H1 (cell line): ENCODE measurements at regions not wholly inside any gene's neighbourhood (a gene's known extent, or its start where the extent isn't known, plus 50 kb on each side); places are given as distances from the start of the nearest gene placed in this dataset.

Source experiments
- CTCF ChIA-PET: fragments of 300-600 bp; sonication (Branson Sonifier 250); formaldehyde crosslinking; loops from one replicate; lab custom pipeline; 2021; ENCODE audit not compliant: partially characterized antibody; lab: Charles Lee
- POLR2A ChIA-PET: fragments of 300-600 bp; sonication (Branson Sonifier 250); formaldehyde crosslinking; loops from one replicate; lab custom pipeline; 2021; ENCODE audit warnings: inconsistent platforms; ENCODE audit not compliant: partially characterized antibody; lab: Charles Lee
- DNase-seq, 2 experiments: peaks; one replicate each; pipeline versions ENCODE4 v3.0.0 to v3.0.0-alpha.2; 2010 to 2022; ENCODE audit warnings: low spot score in 2 of 2, low read depth in 1 of 2, mixed read lengths in 1 of 2
- FAIRE-seq: peaks from 2 replicates; lab custom pipeline; 2011; peaks lifted over from hg19 to GRCh38; lab: Jason Lieb, UNC
- H2AFZ ChIP-seq: 2 replicates; pipeline ENCODE4 v1.8.1; 2012; ENCODE audit warnings: low read length, inconsistent platforms
- H2AK5ac ChIP-seq: 2 replicates; pipeline ENCODE4 v1.6.1; 2013; ENCODE audit warnings: low read depth, low read length
- H2BK120ac ChIP-seq: replicated peaks from 2 replicates; pipeline ENCODE3; 2013; ENCODE audit warnings: low read depth, low read length, inconsistent platforms
- H2BK12ac ChIP-seq: 2 replicates; pipeline ENCODE4 v1.6.1; 2013; ENCODE audit warnings: low read depth, low read length
- H2BK15ac ChIP-seq: 2 replicates; pipeline ENCODE4 v1.6.1; 2013; ENCODE audit warnings: low read length
- H2BK20ac ChIP-seq: 2 replicates; pipeline ENCODE4 v1.6.1; 2013; ENCODE audit warnings: low read length
- H2BK5ac ChIP-seq: 2 replicates; pipeline ENCODE4 v1.6.1; 2013; ENCODE audit warnings: low read depth, low read length
- H3K14ac ChIP-seq: 2 replicates; pipeline ENCODE4 v1.6.1; 2013; ENCODE audit warnings: inconsistent platforms; ENCODE audit not compliant: insufficient read length
- H3K18ac ChIP-seq: 2 replicates; pipeline ENCODE4 v1.6.1; 2013; ENCODE audit warnings: low read length; ENCODE audit errors: extremely low read depth
- H3K23ac ChIP-seq: 2 replicates; pipeline ENCODE4 v1.6.1; 2013; ENCODE audit warnings: inconsistent platforms; ENCODE audit not compliant: insufficient read length
- H3K23me2 ChIP-seq: 2 replicates; pipeline ENCODE4 v1.6.1; 2013; ENCODE audit warnings: low read depth, low read length
- H3K27ac ChIP-seq: 2 replicates; pipeline ENCODE4 v1.6.1; 2011; ENCODE audit warnings: low read depth, low read length, inconsistent platforms
- H3K27me3 ChIP-seq, 4 experiments: replicated peaks in 1 of 4; 1 replicate in 1 of 4; 2 replicates in 3 of 4; pipeline versions ENCODE4 v1.6.1 to v1.8.1; 2011 to 2013; ENCODE audit warnings: low read length in 3 of 4, mild to moderate bottlenecking in 3 of 4, inconsistent platforms in 2 of 4, mixed read lengths in 2 of 4, moderate library complexity in 1 of 4; ENCODE audit not compliant: control insufficient read depth in 3 of 4, insufficient read depth in 3 of 4; ENCODE audit errors: extremely low read depth in 1 of 4
- H3K36me3 ChIP-seq, 4 experiments: 2 replicates each; pipeline versions ENCODE4 v1.6.1 to v1.8.1; 2011 to 2013; ENCODE audit warnings: mild to moderate bottlenecking in 4 of 4, low read length in 3 of 4, moderate library complexity in 2 of 4, control low read depth in 1 of 4, inconsistent platforms in 1 of 4; ENCODE audit not compliant: insufficient read depth in 4 of 4, control insufficient read depth in 2 of 4
- H3K4ac ChIP-seq: replicated peaks from 2 replicates; pipeline ENCODE3; 2013; ENCODE audit warnings: low read length, low read depth, mixed read lengths, inconsistent platforms; ENCODE audit not compliant: insufficient read length
- H3K4me1 ChIP-seq, 4 experiments: replicated peaks in 1 of 4; 1 replicate in 1 of 4; 2 replicates in 3 of 4; pipeline versions ENCODE4 v1.6.1 to v1.8.1; 2011 to 2013; ENCODE audit warnings: low read length in 3 of 4, inconsistent platforms in 2 of 4, mixed read lengths in 1 of 4; ENCODE audit not compliant: insufficient read depth in 4 of 4, control insufficient read depth in 3 of 4
- H3K4me2 ChIP-seq, 2 experiments: 2 replicates each; pipeline versions ENCODE4 v1.6.1 to v1.8.1; 2011 to 2013; ENCODE audit warnings: low read depth in 2 of 2, low read length in 2 of 2, control low read depth in 1 of 2, inconsistent platforms in 1 of 2, mild to moderate bottlenecking in 1 of 2; ENCODE audit not compliant: insufficient read depth in 1 of 2
- H3K4me3 ChIP-seq, 4 experiments: fragments of 200-600, 300-600 bp in 1 of 4; sonication (generic), shearing (Covaris generic), sonication (Bioruptor Twin) in 1 of 4; 2 replicates each; pipeline versions ENCODE4 v1.5.1 to v1.8.1; 2011 to 2016; ENCODE audit warnings: low read length in 4 of 4, low read depth in 3 of 4, control low read depth in 2 of 4, inconsistent platforms in 2 of 4, mild to moderate bottlenecking in 2 of 4, mixed read lengths in 1 of 4, moderate library complexity in 1 of 4; ENCODE audit not compliant: insufficient read depth in 2 of 4; ENCODE audit errors: extremely low read depth in 1 of 4
- H3K56ac ChIP-seq: replicated peaks from 2 replicates; pipeline ENCODE3; 2013; ENCODE audit warnings: low read depth, mild to moderate bottlenecking, mixed read lengths, low read length, inconsistent platforms; ENCODE audit not compliant: insufficient read length
- H3K79me1 ChIP-seq: 2 replicates; pipeline ENCODE4 v1.6.1; 2013; ENCODE audit warnings: low read depth, low read length, control low read depth
- H3K79me2 ChIP-seq, 2 experiments: 2 replicates each; pipeline versions ENCODE4 v1.6.1 to v1.8.1; 2012 to 2013; ENCODE audit warnings: low read length in 2 of 2, mild to moderate bottlenecking in 2 of 2, inconsistent platforms in 1 of 2; ENCODE audit not compliant: insufficient read depth in 2 of 2, control insufficient read depth in 1 of 2
- H3K9ac ChIP-seq, 4 experiments: replicated peaks in 1 of 4; 1 replicate in 1 of 4; 2 replicates in 3 of 4; pipeline versions ENCODE4 v1.6.1 to v1.8.1; 2011 to 2013; ENCODE audit warnings: low read depth in 3 of 4, low read length in 3 of 4, control low read depth in 2 of 4, mild to moderate bottlenecking in 2 of 4, moderate library complexity in 2 of 4, inconsistent platforms in 1 of 4; ENCODE audit errors: extremely low read depth in 1 of 4
- H3K9me3 ChIP-seq, 2 experiments: 2 replicates each; pipeline versions ENCODE4 v1.6.1 to v1.8.1; 2012 to 2013; ENCODE audit warnings: mild to moderate bottlenecking in 2 of 2, moderate library complexity in 2 of 2, control low read depth in 1 of 2, inconsistent platforms in 1 of 2, low read depth in 1 of 2, low read length in 1 of 2, mixed read lengths in 1 of 2; ENCODE audit not compliant: insufficient read depth in 2 of 2
- H4K20me1 ChIP-seq, 2 experiments: replicated peaks in 1 of 2; 2 replicates each; pipeline versions ENCODE3 to v1.8.1; 2011 to 2013; ENCODE audit warnings: inconsistent platforms in 2 of 2, low read length in 2 of 2, mild to moderate bottlenecking in 1 of 2; ENCODE audit not compliant: insufficient read depth in 2 of 2, control insufficient read depth in 1 of 2
- H4K5ac ChIP-seq: 2 replicates; pipeline ENCODE4 v1.6.1; 2013; ENCODE audit warnings: low read length, low read depth, mixed read lengths, inconsistent platforms; ENCODE audit not compliant: insufficient read length
- H4K8ac ChIP-seq: 2 replicates; pipeline ENCODE4 v1.8.0; 2013; ENCODE audit warnings: mild to moderate bottlenecking, moderate library complexity, low read length, inconsistent platforms; ENCODE audit not compliant: insufficient read depth; ENCODE audit errors: extremely low read depth
- H4K91ac ChIP-seq: replicated peaks from 2 replicates; pipeline ENCODE3; 2013; ENCODE audit warnings: low read length, mixed read lengths, inconsistent platforms; ENCODE audit not compliant: insufficient read length
- ASH2L ChIP-seq: fragments of 200-600, 300-600 bp; sonication (generic); IDR thresholded peaks from one replicate; pipeline ENCODE4 v1.7.1; 2017; ENCODE audit warnings: low read length
- BRCA1 ChIP-seq: IDR thresholded peaks from 2 replicates; pipeline ENCODE4 v1.6.1; 2012; ENCODE audit warnings: low read depth, low read length, improper control_type of control experiment
- CREB1 ChIP-seq: IDR thresholded peaks from 2 replicates; pipeline ENCODE4 v1.6.1; 2012; ENCODE audit warnings: inconsistent platforms
- E2F6 ChIP-seq: IDR thresholded peaks from 2 replicates; pipeline ENCODE4 v1.6.1; 2012; ENCODE audit warnings: inconsistent platforms
- EP300 ChIP-seq, 2 experiments: IDR thresholded peaks; 1 replicate in 1 of 2; 2 replicates in 1 of 2; pipeline ENCODE4 v1.6.1; 2011 to 2012; ENCODE audit warnings: low read depth in 2 of 2, low read length in 2 of 2, mild to moderate bottlenecking in 2 of 2, borderline replicate concordance in 1 of 2, inconsistent platforms in 1 of 2, moderate library complexity in 1 of 2
- GTF2F1 ChIP-seq: IDR thresholded peaks from 2 replicates; pipeline ENCODE4 v1.6.1; 2012; ENCODE audit warnings: low read depth, low read length, improper control_type of control experiment, borderline replicate concordance
- HDAC2 ChIP-seq, 2 experiments: fragments of 300-600 bp in 1 of 2; sonication (generic) in 1 of 2; IDR thresholded peaks; 2 replicates each; pipeline ENCODE4 v1.6.1; 2011 to 2012; ENCODE audit warnings: low read depth in 2 of 2, low read length in 2 of 2, mild to moderate bottlenecking in 2 of 2, moderate library complexity in 2 of 2, borderline replicate concordance in 1 of 2, inconsistent platforms in 1 of 2
- MAX ChIP-seq: IDR thresholded peaks from 2 replicates; pipeline ENCODE4 v1.6.1; 2012; ENCODE audit warnings: inconsistent platforms
- RNF2 ChIP-seq: fragments of 200-900, 300-1000 bp; sonication (generic); IDR thresholded peaks from 2 replicates; pipeline ENCODE4 v1.7.1; 2016; ENCODE audit warnings: borderline replicate concordance, low read depth, mild to moderate bottlenecking, antibody characterized with exemption, low read length; ENCODE audit not compliant: poor library complexity, severe bottlenecking; ENCODE audit errors: missing control alignments
- SIRT6 ChIP-seq: IDR thresholded peaks from one replicate; pipeline ENCODE4 v1.7.1; 2012; ENCODE audit warnings: low read length, inconsistent platforms
- SP2 ChIP-seq: IDR thresholded peaks from 2 replicates; pipeline ENCODE4 v1.6.1; 2012; ENCODE audit warnings: mild to moderate bottlenecking, low read length, inconsistent platforms
- SUZ12 ChIP-seq: fragments of 200-600 bp; sonication (generic); IDR thresholded peaks from 2 replicates; pipeline ENCODE4 v1.6.1; 2012; ENCODE audit warnings: mild to moderate bottlenecking, inconsistent platforms, low read length, moderate library complexity, mixed read lengths
- WGBS, 2 experiments: shearing (Covaris generic) in 1 of 2; methylation state at CpG; one replicate each; pipeline versions ENCODE4 v1.1.6 to v1.1.7; 2013 to 2015; ENCODE audit warnings: low lambda C conversion rate in 2 of 2, mixed read lengths in 2 of 2, inconsistent platforms in 1 of 2, low coverage in 1 of 2, missing lambda C conversion rate in 1 of 2; ENCODE audit not compliant: insufficient replicate concordance in 2 of 2, insufficient coverage in 1 of 2, insufficient read length in 1 of 2; ENCODE audit errors: extremely low coverage in 1 of 2, missing lambda C conversion rate in 1 of 2; 5-methylcytosine and 5-hydroxymethylcytosine counted together

- no peak overlapping the region for H4K5ac ChIP-seq
- H3K4me1 ChIP-seq, result peaks cover 0 to 6% (median 4%) of the 10 kb centered on the region in 4 experiments; a peak in 4 of 7 replicates
- POLR2A ChIA-PET, result no interaction called here
- H3K4me2 ChIP-seq, result no peak overlapping the region
- no peak overlapping the region for H3K23ac ChIP-seq
- H3K18ac ChIP-seq, result no peak overlapping the region
- H2BK20ac ChIP-seq, result no peak overlapping the region
- no peak overlapping the region for H3K14ac ChIP-seq
- no peak overlapping the region for H2BK120ac ChIP-seq
- H3K4ac ChIP-seq, result no peak overlapping the region
- no peaks in the 10 kb centered on the region; a peak in 1 of 7 replicates for H3K27me3 ChIP-seq
- H2BK15ac ChIP-seq, result no peak overlapping the region
- no peak overlapping the region for H4K91ac ChIP-seq
- no peak overlapping the region for H2BK5ac ChIP-seq
- DNase-seq (no peak), FAIRE-seq (no peak)
- no peak overlapping the region for H4K8ac ChIP-seq
- peaks cover 0 to 2% of the 10 kb centered on the region in 2 experiments for H4K20me1 ChIP-seq
- H2AK5ac ChIP-seq, result no peak overlapping the region
- H3K9ac ChIP-seq, result no peak overlapping the region
- H3K56ac ChIP-seq, result no peak overlapping the region
- 94% methylated on average over 5 of the region's 5 CpGs; no CpG with 5 or more reads in 1 of the 2 experiments for WGBS, 2 experiments
- H3K36me3 ChIP-seq, result no peaks in the 10 kb centered on the region
- no peaks in the 10 kb centered on the region for H3K23me2 ChIP-seq
- H3K79me1 ChIP-seq, result no peaks in the 10 kb centered on the region
- H3K9me3 ChIP-seq, result no peaks in the 10 kb centered on the region
- no peak overlapping the region for H3K4me3 ChIP-seq
- no peak overlapping the region for H3K27ac ChIP-seq
- CTCF ChIA-PET, result no interaction called here
- no peaks in the 10 kb centered on the region for H3K79me2 ChIP-seq
- no peak overlapping the region for H2AFZ ChIP-seq
- no peak overlapping the region for H2BK12ac ChIP-seq
- TF ChIP-seq HDAC2 (IDR thresholded peaks at IDR 0.05; ENCODE audit: borderline replicate concordance in 1 of 2, low read depth in 2 of 2, low read length in 2 of 2) (no peak), GTF2F1 (no peak), E2F6 (no peak), MAX (no peak), ASH2L (no peak), CREB1 (no peak), SP2 (no peak), EP300 (IDR thresholded peaks at IDR 0.05; ENCODE audit: borderline replicate concordance in 1 of 2, low read depth in 2 of 2, low read length in 2 of 2) (no peak), SUZ12 (no peak), SIRT6 (no peak), RNF2 (no peak), BRCA1 (no peak)
Observed at GRCh38 chr11:15370495-15371147, 255.9 kb downstream of the INSC start.
